HUES64 (cell line): ENCODE measurements at regions not wholly inside any gene's neighbourhood (a gene's known extent, or its start where the extent isn't known, plus 50 kb on each side); places are given as distances from the start of the nearest gene placed in this dataset.

ENCODE experiments used
- H3K27ac ChIP-seq: 2 replicates; pipeline ENCODE4 v1.7.0; 2013; ENCODE audit warnings: low read depth, low read length, inconsistent platforms
- H3K27me3 ChIP-seq: 2 replicates; pipeline ENCODE4 v1.6.1; 2013; ENCODE audit warnings: mild to moderate bottlenecking, low read length; ENCODE audit not compliant: insufficient read depth
- H3K36me3 ChIP-seq: 2 replicates; pipeline ENCODE4 v1.6.1; 2013; ENCODE audit warnings: mild to moderate bottlenecking, low read length; ENCODE audit not compliant: insufficient read depth
- H3K4me1 ChIP-seq: 2 replicates; pipeline ENCODE4 v1.6.1; 2013; ENCODE audit warnings: mild to moderate bottlenecking, low read length, moderate library complexity; ENCODE audit not compliant: insufficient read depth
- H3K4me3 ChIP-seq: 2 replicates; pipeline ENCODE4 v1.5.1; 2013; ENCODE audit warnings: mild to moderate bottlenecking, low read length, moderate library complexity
- H3K9ac ChIP-seq: 2 replicates; pipeline ENCODE4 v1.6.1; 2013; ENCODE audit warnings: mild to moderate bottlenecking, low read depth, low read length
- H3K9me3 ChIP-seq: 2 replicates; pipeline ENCODE4 v1.6.1; 2013; ENCODE audit warnings: low read depth, low read length; ENCODE audit not compliant: insufficient read depth
- WGBS: fragments of 150-250, 120-280 bp; methylation state at CpG from one replicate; pipeline ENCODE4 v1.1.7; 2013; ENCODE audit warnings: missing lambda C conversion rate; 5-methylcytosine and 5-hydroxymethylcytosine counted together

GRCh38 chr22:49186762-49187161 is 640.9 kb downstream of the BRD1 start:
- WGBS: 93% methylated on average over 12 of the region's 12 CpGs
- H3K9me3 ChIP-seq: no peaks in the 10 kb centered on the region
- no peak overlapping the region for H3K4me3 ChIP-seq
- no peak overlapping the region for H3K27ac ChIP-seq
- H3K9ac ChIP-seq: no peak overlapping the region
- H3K4me1 ChIP-seq: no peaks in the 10 kb centered on the region
- H3K27me3 ChIP-seq: no peaks in the 10 kb centered on the region
- no peaks in the 10 kb centered on the region for H3K36me3 ChIP-seq

- no peaks in the 10 kb centered on the region for H3K36me3 ChIP-seq
- H3K27me3 ChIP-seq: no peaks in the 10 kb centered on the region
- H3K9me3 ChIP-seq: no peaks in the 10 kb centered on the region
- no peak overlapping the region for H3K9ac ChIP-seq
- H3K4me1 ChIP-seq: no peaks in the 10 kb centered on the region
- H3K27ac ChIP-seq: no peak overlapping the region
- no peak overlapping the region for H3K4me3 ChIP-seq
- 96% methylated on average over 1 of the region's 1 CpG for WGBS
These were observed 641.4 kb downstream of the BRD1 start for GRCh38 chr22:49186293-49186692.

GRCh38 chr22:49185312-49185969 is 642.2 kb downstream of the BRD1 start:
- no peaks in the 10 kb centered on the region for H3K9me3 ChIP-seq
- no peak overlapping the region for H3K9ac ChIP-seq
- H3K27me3 ChIP-seq: no peaks in the 10 kb centered on the region
- 90% methylated on average over 4 of the region's 4 CpGs for WGBS
- H3K4me1 ChIP-seq: no peaks in the 10 kb centered on the region
- no peaks in the 10 kb centered on the region for H3K36me3 ChIP-seq
- no peak overlapping the region for H3K27ac ChIP-seq
- no peak overlapping the region for H3K4me3 ChIP-seq

GRCh38 chr22:49184736-49185135 is 642.9 kb downstream of the BRD1 start:
- Histone ChIP-seq H3K4me3 (no peak overlapping the region), H3K27me3 (no peaks in the 10 kb centered on the region), H3K9me3 (no peaks in the 10 kb centered on the region), H3K4me1 (no peaks in the 10 kb centered on the region), H3K27ac (no peak overlapping the region), H3K9ac (no peak overlapping the region), H3K36me3 (no peaks in the 10 kb centered on the region)
- WGBS: 96% methylated on average over 15 of the region's 15 CpGs

GRCh38 chr22:49183826-49184216 is 643.9 kb downstream of the BRD1 start:
- Histone ChIP-seq H3K4me3 (no peak overlapping the region), H3K27ac (no peak overlapping the region), H3K9ac (no peak overlapping the region), H3K4me1 (no peaks in the 10 kb centered on the region), H3K27me3 (no peaks in the 10 kb centered on the region), H3K9me3 (no peaks in the 10 kb centered on the region), H3K36me3 (no peaks in the 10 kb centered on the region)
- 86% methylated on average over 26 of the region's 26 CpGs for WGBS

GRCh38 chr22:49183208-49183825 is 644.4 kb downstream of the BRD1 start:
- H3K4me1 ChIP-seq: no peaks in the 10 kb centered on the region
- no peak overlapping the region for H3K9ac ChIP-seq
- H3K9me3 ChIP-seq: no peaks in the 10 kb centered on the region
- WGBS: 89% methylated on average over 22 of the region's 22 CpGs
- H3K36me3 ChIP-seq: no peaks in the 10 kb centered on the region
- no peaks in the 10 kb centered on the region for H3K27me3 ChIP-seq
- no peak overlapping the region for H3K27ac ChIP-seq
- no peak overlapping the region for H3K4me3 ChIP-seq

- H3K27me3 ChIP-seq: no peaks in the 10 kb centered on the region
- WGBS: 93% methylated on average over 20 of the region's 20 CpGs
These were observed 645.3 kb downstream of the BRD1 start for GRCh38 chr22:49182416-49182815.

GRCh38 chr22:49181942-49182341 is 645.7 kb downstream of the BRD1 start:
- no peak overlapping the region for H3K27ac ChIP-seq
- no peaks in the 10 kb centered on the region for H3K9me3 ChIP-seq
- no peaks in the 10 kb centered on the region for H3K27me3 ChIP-seq
- H3K4me1 ChIP-seq: no peaks in the 10 kb centered on the region
- WGBS: 92% methylated on average over 15 of the region's 15 CpGs
- H3K4me3 ChIP-seq: no peak overlapping the region
- no peak overlapping the region for H3K9ac ChIP-seq
- no peaks in the 10 kb centered on the region for H3K36me3 ChIP-seq

More at GRCh38 chr22:49182416-49182815, 645.3 kb downstream of the BRD1 start:
- no peaks in the 10 kb centered on the region for H3K36me3 ChIP-seq
- H3K4me1 ChIP-seq: no peaks in the 10 kb centered on the region
- H3K27ac ChIP-seq: no peak overlapping the region
- H3K9me3 ChIP-seq: no peaks in the 10 kb centered on the region
- no peak overlapping the region for H3K9ac ChIP-seq
- H3K4me3 ChIP-seq: no peak overlapping the region

GRCh38 chr22:49181431-49181830 is 646.2 kb downstream of the BRD1 start:
- WGBS: 94% methylated on average over 13 of the region's 13 CpGs
- Histone ChIP-seq H3K27me3 (no peaks in the 10 kb centered on the region), H3K27ac (no peak overlapping the region), H3K9me3 (no peaks in the 10 kb centered on the region), H3K4me3 (no peak overlapping the region), H3K9ac (no peak overlapping the region), H3K36me3 (no peaks in the 10 kb centered on the region), H3K4me1 (no peaks in the 10 kb centered on the region)

GRCh38 chr22:49180683-49181024 is 647.0 kb downstream of the BRD1 start:
- H3K9ac ChIP-seq: no peak overlapping the region
- H3K36me3 ChIP-seq: no peaks in the 10 kb centered on the region
- H3K9me3 ChIP-seq: no peaks in the 10 kb centered on the region
- H3K27ac ChIP-seq: no peak overlapping the region
- 95% methylated on average over 7 of the region's 7 CpGs for WGBS
- H3K4me3 ChIP-seq: no peak overlapping the region
- H3K4me1 ChIP-seq: no peaks in the 10 kb centered on the region
- no peaks in the 10 kb centered on the region for H3K27me3 ChIP-seq

GRCh38 chr22:49179886-49180682 is 647.6 kb downstream of the BRD1 start:
- Histone ChIP-seq H3K27me3 (no peaks in the 10 kb centered on the region), H3K9ac (no peak overlapping the region), H3K4me3 (no peak overlapping the region), H3K36me3 (no peaks in the 10 kb centered on the region), H3K4me1 (no peaks in the 10 kb centered on the region), H3K27ac (no peak overlapping the region), H3K9me3 (no peaks in the 10 kb centered on the region)
- WGBS: 92% methylated on average over 19 of the region's 19 CpGs
